H9 (cell line): ENCODE measurements at regions not wholly inside any gene's neighbourhood (a gene's known extent, or its start where the extent isn't known, plus 50 kb on each side); places are given as distances from the start of the nearest gene placed in this dataset.

ENCODE experiments used
- DNase-seq: peaks from one replicate; pipeline ENCODE4 v3.0.0-alpha.2; 2017
- H2AFZ ChIP-seq: one replicate; pipeline ENCODE4 v1.6.1; 2013; ENCODE audit warnings: mild to moderate bottlenecking, low read length, control low read depth, moderate library complexity
- H2AK5ac ChIP-seq: 2 replicates; pipeline ENCODE4 v1.6.1; 2013; ENCODE audit warnings: low read length, control low read depth, mixed read lengths; ENCODE audit not compliant: insufficient read length
- H2BK120ac ChIP-seq: one replicate; pipeline ENCODE4 v1.6.1; 2013; ENCODE audit warnings: low read depth, mild to moderate bottlenecking, low read length, control low read depth, inconsistent platforms; ENCODE audit not compliant: poor library complexity, severe bottlenecking
- H2BK12ac ChIP-seq: 2 replicates; pipeline ENCODE4 v1.6.1; 2013; ENCODE audit warnings: low read length, control low read depth, mixed read lengths, low read depth; ENCODE audit not compliant: insufficient read length
- H2BK15ac ChIP-seq: 2 replicates; pipeline ENCODE4 v1.6.1; 2013; ENCODE audit warnings: low read depth, low read length, control low read depth
- H2BK20ac ChIP-seq: one replicate; pipeline ENCODE4 v1.6.1; 2013; ENCODE audit warnings: low read depth, mild to moderate bottlenecking, low read length, control low read depth, inconsistent platforms; ENCODE audit not compliant: poor library complexity, severe bottlenecking
- H2BK5ac ChIP-seq: 2 replicates; pipeline ENCODE4 v1.6.1; 2013; ENCODE audit warnings: low read length, control low read depth, mixed read lengths; ENCODE audit not compliant: insufficient read length
- H3K14ac ChIP-seq: 2 replicates; pipeline ENCODE4 v1.6.1; 2013; ENCODE audit warnings: low read length, control low read depth; ENCODE audit not compliant: insufficient read depth
- H3K18ac ChIP-seq: 2 replicates; pipeline ENCODE4 v1.6.1; 2013; ENCODE audit warnings: low read depth, mild to moderate bottlenecking, mixed read lengths, low read length, control low read depth; ENCODE audit not compliant: insufficient read length
- H3K23ac ChIP-seq: 2 replicates; pipeline ENCODE4 v1.6.1; 2013; ENCODE audit warnings: low read length, control low read depth, mixed read lengths, low read depth; ENCODE audit not compliant: insufficient read length
- H3K23me2 ChIP-seq: 2 replicates; pipeline ENCODE4 v1.6.1; 2013; ENCODE audit warnings: low read depth, mild to moderate bottlenecking, mixed read lengths, low read length, control low read depth; ENCODE audit not compliant: insufficient read length, poor library complexity, severe bottlenecking
- H3K27ac ChIP-seq: 2 replicates; pipeline ENCODE4 v1.5.1; 2013; ENCODE audit warnings: low read length, control low read depth, mixed read lengths, low read depth; ENCODE audit not compliant: insufficient read length
- H3K27me3 ChIP-seq: 2 replicates; pipeline ENCODE4 v1.6.1; 2013; ENCODE audit warnings: low read length, control low read depth, inconsistent platforms; ENCODE audit not compliant: insufficient read depth
- H3K4ac ChIP-seq: 2 replicates; pipeline ENCODE4 v1.6.1; 2013; ENCODE audit warnings: low read depth, mild to moderate bottlenecking, control low read depth, inconsistent platforms, low read length, moderate library complexity
- H3K4me1 ChIP-seq: 2 replicates; pipeline ENCODE4 v1.6.1; 2013; ENCODE audit warnings: low read length, control low read depth, inconsistent platforms; ENCODE audit not compliant: insufficient read depth
- H3K4me2 ChIP-seq: 2 replicates; pipeline ENCODE4 v1.6.1; 2013; ENCODE audit warnings: low read length, control low read depth, mixed read lengths; ENCODE audit not compliant: insufficient read length, insufficient read depth
- H3K56ac ChIP-seq: 2 replicates; pipeline ENCODE4 v1.6.1; 2013; ENCODE audit warnings: low read depth, mild to moderate bottlenecking, mixed read lengths, low read length, control low read depth; ENCODE audit not compliant: insufficient read length
- H3K79me1 ChIP-seq: 2 replicates; pipeline ENCODE4 v1.6.1; 2013; ENCODE audit warnings: low read depth, mild to moderate bottlenecking, moderate library complexity, low read length, control low read depth, inconsistent platforms; ENCODE audit not compliant: insufficient read depth, poor library complexity, severe bottlenecking
- H3K79me2 ChIP-seq: 2 replicates; pipeline ENCODE4 v1.6.1; 2013; ENCODE audit warnings: low read length, control low read depth, inconsistent platforms; ENCODE audit not compliant: insufficient read depth
- H3K9ac ChIP-seq: 2 replicates; pipeline ENCODE4 v1.6.1; 2013; ENCODE audit warnings: low read length, control low read depth, mixed read lengths; ENCODE audit not compliant: insufficient read length; ENCODE audit errors: extremely low read depth
- H3K9me3 ChIP-seq: one replicate; pipeline ENCODE4 v1.6.1; 2013; ENCODE audit warnings: low read depth, low read length, inconsistent platforms; ENCODE audit not compliant: control insufficient read depth
- H3T11ph ChIP-seq: one replicate; pipeline ENCODE4 v1.6.1; 2013; ENCODE audit warnings: mild to moderate bottlenecking, low read length, control low read depth, inconsistent platforms
- H4K20me1 ChIP-seq: one replicate; pipeline ENCODE4 v1.6.1; 2013; ENCODE audit not compliant: control insufficient read depth, insufficient read length, insufficient read depth
- H4K5ac ChIP-seq: 2 replicates; pipeline ENCODE4 v1.6.1; 2013; ENCODE audit warnings: low read depth, mild to moderate bottlenecking, mixed read lengths, low read length, control low read depth; ENCODE audit not compliant: insufficient read length
- H4K8ac ChIP-seq: replicated peaks from 2 replicates; pipeline ENCODE4 v1.6.1; 2013; ENCODE audit warnings: low read length, control low read depth, mixed read lengths, low read depth; ENCODE audit not compliant: insufficient read length
- H4K91ac ChIP-seq: 2 replicates; pipeline ENCODE4 v1.6.1; 2013; ENCODE audit warnings: low read depth, mild to moderate bottlenecking, moderate library complexity, mixed read lengths, low read length, control low read depth; ENCODE audit not compliant: insufficient read length
- H3K27ac Mint-ChIP-seq, 3 experiments: 2 replicates in 2 of 3; 3 replicates in 1 of 3; pipeline ENCODE4 v1.8.0; 2020 to 2021; ENCODE audit warnings: mixed read lengths in 3 of 3, mild to moderate bottlenecking in 1 of 3, moderate library complexity in 1 of 3
- H3K27me3 Mint-ChIP-seq: 2 replicates; pipeline ENCODE4 v1.8.0; 2021; ENCODE audit warnings: low read depth, mild to moderate bottlenecking, moderate library complexity, mixed read lengths
- H3K36me3 Mint-ChIP-seq, 3 experiments: 2 replicates in 2 of 3; 3 replicates in 1 of 3; pipeline ENCODE4 v1.8.0; 2020 to 2021; ENCODE audit warnings: low read depth in 3 of 3, mixed read lengths in 3 of 3; ENCODE audit not compliant: insufficient read depth in 1 of 3
- H3K4me1 Mint-ChIP-seq, 2 experiments: 2 replicates each; pipeline ENCODE4 v1.8.0; 2020; ENCODE audit warnings: mixed read lengths in 2 of 2
- H3K4me3 Mint-ChIP-seq, 2 experiments: 2 replicates in 1 of 2; 3 replicates in 1 of 2; pipeline ENCODE4 v1.8.0; 2020 to 2021; ENCODE audit warnings: mild to moderate bottlenecking in 2 of 2, mixed read lengths in 2 of 2, moderate library complexity in 1 of 2
- H3K9me3 Mint-ChIP-seq, 2 experiments: 2 replicates in 1 of 2; 3 replicates in 1 of 2; pipeline ENCODE4 v1.8.0; 2020; ENCODE audit warnings: mild to moderate bottlenecking in 2 of 2, mixed read lengths in 2 of 2, moderate library complexity in 1 of 2
- CTCF ChIP-seq: fragments of 200-600 bp; sonication (generic); conservative IDR thresholded peaks from 3 replicates; pipeline ENCODE4 v1.8.0; 2021; ENCODE audit warnings: antibody characterized with exemption, mild to moderate bottlenecking
- WGBS: extraction: QIAGEN DNeasy Blood & Tissue Kit; methylation state at CpG from one replicate; pipeline ENCODE4 v1.1.7; 2013; ENCODE audit warnings: missing lambda C conversion rate, low lambda C conversion rate, mixed read lengths; ENCODE audit not compliant: insufficient read length; ENCODE audit errors: extremely low coverage; 5-methylcytosine and 5-hydroxymethylcytosine counted together

DNA sequence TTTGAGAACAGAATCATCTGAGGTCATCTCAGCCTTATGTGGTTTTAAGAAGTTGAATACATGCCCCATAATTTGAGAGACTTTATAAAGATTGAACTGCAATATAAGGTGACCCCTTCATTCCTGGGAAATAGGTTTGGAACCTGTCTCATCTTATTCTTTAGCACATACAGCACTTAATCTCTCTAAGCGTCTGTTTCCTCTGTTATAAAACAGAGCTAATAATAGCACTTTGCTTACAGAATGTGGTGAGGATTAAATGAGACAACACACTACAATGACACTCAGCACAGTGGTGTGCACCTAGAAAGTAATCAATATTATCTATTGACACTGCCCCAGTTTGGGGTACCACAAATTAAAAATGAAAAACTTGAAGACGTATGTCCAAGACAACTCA, 102.1 kb downstream of the DUSP6 start:
- Histone ChIP-seq H4K8ac (no peak overlapping the region), H2BK120ac (no peak overlapping the region), H3K79me1 (no peaks in the 10 kb centered on the region), H3K4me1 (peaks cover 11% of the 10 kb centered on the region; the same call in 1 of the 2 replicates), H2AK5ac (no peak overlapping the region), H3K14ac (no peak overlapping the region), H4K91ac (no peak overlapping the region), H4K5ac (no peak overlapping the region), H3K27ac (no peak overlapping the region), H2BK20ac (no peak overlapping the region), H2BK5ac (no peak overlapping the region), H3K56ac (no peak overlapping the region), H2BK12ac (no peak overlapping the region), H3K4ac (no peak overlapping the region), H3T11ph (no peak overlapping the region), H3K18ac (no peak overlapping the region), H3K23me2 (no peaks in the 10 kb centered on the region), H3K9me3 (no peaks in the 10 kb centered on the region), H3K27me3 (peaks cover 3% of the 10 kb centered on the region), H3K9ac (no peak overlapping the region), H3K4me2 (no peak overlapping the region), H2AFZ (no peak overlapping the region), H2BK15ac (no peak overlapping the region), H4K20me1 (no peaks in the 10 kb centered on the region), H3K79me2 (no peaks in the 10 kb centered on the region), H3K23ac (no peak overlapping the region)
- TF ChIP-seq CTCF = no peak
- Mint-ChIP-seq H3K36me3 (no peaks in the 10 kb centered on the region; a peak in 2 of 7 replicates), H3K27ac (no peak overlapping the region), H3K9me3 (no peaks in the 10 kb centered on the region), H3K4me1 (peaks cover 26 to 35% of the 10 kb centered on the region in 2 experiments), H3K27me3 (peaks cover 26% of the 10 kb centered on the region), H3K4me3 (no peak overlapping the region)
- no peak for DNase-seq
- WGBS = no CpG with 5 or more reads among the region's 2 CpGs
